ENCODE measurements at regions not wholly inside any gene's neighbourhood (a gene's known extent, or its start where the extent isn't known, plus 50 kb on each side); places are given as distances from the start of the nearest gene placed in this dataset.

DNA sequence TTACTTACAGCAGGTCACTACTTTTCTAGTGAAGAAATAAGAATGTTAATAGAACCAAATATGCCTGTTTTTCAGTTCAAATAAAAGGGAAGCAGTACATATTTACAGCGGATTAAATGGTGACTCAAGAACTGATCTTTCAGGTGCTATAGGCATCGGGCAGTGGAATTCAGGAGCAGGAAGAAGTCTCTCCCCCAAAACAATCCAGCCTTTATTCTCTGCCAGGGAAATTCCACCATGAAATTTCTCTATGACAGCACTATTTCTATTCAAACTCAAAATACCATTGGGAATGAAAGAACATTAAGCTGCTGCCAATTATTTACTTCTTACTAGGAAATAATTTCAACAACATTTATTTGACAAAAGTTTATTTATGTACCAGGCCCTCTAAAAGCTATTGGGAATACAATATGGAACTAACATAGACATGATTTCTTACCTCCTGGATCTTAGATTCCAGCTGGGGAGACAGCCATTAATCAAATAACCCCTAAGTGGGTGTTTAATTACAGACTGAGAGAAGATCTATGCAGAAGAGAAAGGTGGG is 60.3 kb upstream of the KRR1 start (continued):
- TF ChIP-seq, protein P1, sequence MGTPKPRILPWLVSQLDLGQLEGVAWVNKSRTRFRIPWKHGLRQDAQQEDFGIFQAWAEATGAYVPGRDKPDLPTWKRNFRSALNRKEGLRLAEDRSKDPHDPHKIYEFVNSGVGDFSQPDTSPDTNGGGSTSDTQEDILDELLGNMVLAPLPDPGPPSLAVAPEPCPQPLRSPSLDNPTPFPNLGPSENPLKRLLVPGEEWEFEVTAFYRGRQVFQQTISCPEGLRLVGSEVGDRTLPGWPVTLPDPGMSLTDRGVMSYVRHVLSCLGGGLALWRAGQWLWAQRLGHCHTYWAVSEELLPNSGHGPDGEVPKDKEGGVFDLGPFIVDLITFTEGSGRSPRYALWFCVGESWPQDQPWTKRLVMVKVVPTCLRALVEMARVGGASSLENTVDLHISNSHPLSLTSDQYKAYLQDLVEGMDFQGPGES (IDR thresholded peaks at IDR 0.05; ENCODE audit: low read depth, low read length): no peak
- TF ChIP-seq, protein P2, sequence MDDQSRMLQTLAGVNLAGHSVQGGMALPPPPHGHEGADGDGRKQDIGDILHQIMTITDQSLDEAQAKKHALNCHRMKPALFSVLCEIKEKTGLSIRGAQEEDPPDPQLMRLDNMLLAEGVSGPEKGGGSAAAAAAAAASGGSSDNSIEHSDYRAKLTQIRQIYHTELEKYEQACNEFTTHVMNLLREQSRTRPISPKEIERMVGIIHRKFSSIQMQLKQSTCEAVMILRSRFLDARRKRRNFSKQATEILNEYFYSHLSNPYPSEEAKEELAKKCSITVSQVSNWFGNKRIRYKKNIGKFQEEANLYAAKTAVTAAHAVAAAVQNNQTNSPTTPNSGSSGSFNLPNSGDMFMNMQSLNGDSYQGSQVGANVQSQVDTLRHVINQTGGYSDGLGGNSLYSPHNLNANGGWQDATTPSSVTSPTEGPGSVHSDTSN (IDR thresholded peaks at IDR 0.05): no peak
- no peak for TF ChIP-seq RCOR1 (IDR thresholded peaks at IDR 0.05; ENCODE audit: low read length)
- TF ChIP-seq RFX5 (IDR thresholded peaks at IDR 0.05; ENCODE audit: low read length): no peak
- TF ChIP-seq GABPA (IDR thresholded peaks at IDR 0.05; ENCODE audit: low read depth): no peak
- no peak for TF ChIP-seq EZH2phosphoT487 (IDR thresholded peaks at IDR 0.05; ENCODE audit: borderline replicate concordance, low read depth)

DNA sequence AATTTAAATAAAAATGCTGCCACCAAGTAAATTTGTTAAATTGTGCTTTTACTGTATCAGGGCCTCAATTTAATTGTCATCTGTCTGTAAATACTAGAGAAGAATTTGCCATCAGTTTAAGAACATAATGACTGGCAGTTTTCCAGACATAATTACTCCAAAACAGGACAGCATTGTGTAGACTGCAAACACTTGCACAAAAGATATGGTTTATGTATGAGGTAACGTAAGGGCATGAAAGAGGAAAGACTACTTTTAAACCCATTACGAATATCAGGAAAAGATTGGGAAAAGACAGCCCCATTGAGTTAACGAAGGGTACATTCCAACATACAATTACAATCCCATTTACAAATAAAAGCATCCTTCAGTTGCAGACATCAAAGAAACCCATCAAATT is 59.8 kb upstream of the KRR1 start:
- ChIA-PET CTCF (interaction anchor here (0.9 kb wide), 1 partner anchor 11 kb away, joined by 3 read pairs; no protein-coding TSS in a partner anchor), POLR2A (no interaction called here)
- no peaks in the 10 kb centered on the region for H3F3A ChIP-seq (replicated peaks; ENCODE audit: insufficient read depth)
- no peaks in the 10 kb centered on the region for H3K36me3 ChIP-seq (replicated peaks in 1 of 2; ENCODE audit: control insufficient read depth in 1 of 2, insufficient read depth in 2 of 2, low read length in 1 of 2)
- no peaks in the 10 kb centered on the region for H3K27me3 ChIP-seq (ENCODE audit: insufficient read depth)
- H4K20me1 ChIP-seq (ENCODE audit: insufficient read depth): no peaks in the 10 kb centered on the region
- H3K9ac ChIP-seq: no peak overlapping the region
- H3K27ac ChIP-seq (ENCODE audit: low read depth in 2 of 2, low read length in 1 of 2): no peak overlapping the region
- no peaks in the 10 kb centered on the region for H3K4me1 ChIP-seq (ENCODE audit: control insufficient read depth in 1 of 2, insufficient read depth in 2 of 2, low read depth in 1 of 2, low read length in 1 of 2)
- no peak for DNase-seq
- no peaks in the 10 kb centered on the region for H3K9me3 ChIP-seq
- H3K4me3 ChIP-seq (ENCODE audit: low read depth in 2 of 2, low read length in 1 of 2): no peak overlapping the region
- no peaks in the 10 kb centered on the region for H3K9me2 ChIP-seq
- H3K79me2 ChIP-seq (ENCODE audit: insufficient read depth): no peaks in the 10 kb centered on the region
- H3K4me2 ChIP-seq: no peak overlapping the region
- 83% methylated on average over 3 of the region's 3 CpGs for WGBS (ENCODE audit: low lambda C conversion rate)
- H2AFZ ChIP-seq (ENCODE audit: low read depth): no peak overlapping the region
- TF ChIP-seq YY1 (IDR thresholded peaks at IDR 0.05; ENCODE audit: low read depth) (no peak), TEAD4 (IDR thresholded peaks at IDR 0.05; ENCODE audit: borderline replicate concordance, insufficient read depth) (no peak), GATA2 (CRISPR knock-in tag; IDR thresholded peaks at IDR 0.05) (no peak), MEF2A (IDR thresholded peaks at IDR 0.05; ENCODE audit: borderline replicate concordance, low read depth) (no peak), RFX5 (IDR thresholded peaks at IDR 0.05; ENCODE audit: low read length) (no peak), EP300 (IDR thresholded peaks at IDR 0.05; ENCODE audit: borderline replicate concordance in 1 of 2, low read depth in 1 of 2, low read length in 1 of 2) (no peak), GABPA (IDR thresholded peaks at IDR 0.05; ENCODE audit: low read depth) (no peak), FOXJ3 (CRISPR knock-in tag; IDR thresholded peaks at IDR 0.05) (no peak), ELF1 (IDR thresholded peaks at IDR 0.05) (no peak), RCOR1 (IDR thresholded peaks at IDR 0.05; ENCODE audit: low read length) (no peak), SMC3 (IDR thresholded peaks at IDR 0.05; ENCODE audit: low read depth, low read length) (no peak), POLR2AphosphoS5 (IDR thresholded peaks at IDR 0.05; ENCODE audit: low read depth, low read length) (no peak), REST (IDR thresholded peaks at IDR 0.05; ENCODE audit: low read depth, low read length) (no peak), FOXM1 (IDR thresholded peaks at IDR 0.05; ENCODE audit: low read depth) (no peak), MAX (IDR thresholded peaks at IDR 0.05; ENCODE audit: low read depth) (no peak), NRF1 (IDR thresholded peaks at IDR 0.05; ENCODE audit: low read depth, low read length) (no peak)
- TF ChIP-seq, protein P2 (IDR thresholded peaks at IDR 0.05): no peak
- TF ChIP-seq, protein P3, sequence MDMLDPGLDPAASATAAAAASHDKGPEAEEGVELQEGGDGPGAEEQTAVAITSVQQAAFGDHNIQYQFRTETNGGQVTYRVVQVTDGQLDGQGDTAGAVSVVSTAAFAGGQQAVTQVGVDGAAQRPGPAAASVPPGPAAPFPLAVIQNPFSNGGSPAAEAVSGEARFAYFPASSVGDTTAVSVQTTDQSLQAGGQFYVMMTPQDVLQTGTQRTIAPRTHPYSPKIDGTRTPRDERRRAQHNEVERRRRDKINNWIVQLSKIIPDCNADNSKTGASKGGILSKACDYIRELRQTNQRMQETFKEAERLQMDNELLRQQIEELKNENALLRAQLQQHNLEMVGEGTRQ (IDR thresholded peaks at IDR 0.05; ENCODE audit: borderline replicate concordance, low read depth, low read length): no peak
- TF ChIP-seq, protein P4, sequence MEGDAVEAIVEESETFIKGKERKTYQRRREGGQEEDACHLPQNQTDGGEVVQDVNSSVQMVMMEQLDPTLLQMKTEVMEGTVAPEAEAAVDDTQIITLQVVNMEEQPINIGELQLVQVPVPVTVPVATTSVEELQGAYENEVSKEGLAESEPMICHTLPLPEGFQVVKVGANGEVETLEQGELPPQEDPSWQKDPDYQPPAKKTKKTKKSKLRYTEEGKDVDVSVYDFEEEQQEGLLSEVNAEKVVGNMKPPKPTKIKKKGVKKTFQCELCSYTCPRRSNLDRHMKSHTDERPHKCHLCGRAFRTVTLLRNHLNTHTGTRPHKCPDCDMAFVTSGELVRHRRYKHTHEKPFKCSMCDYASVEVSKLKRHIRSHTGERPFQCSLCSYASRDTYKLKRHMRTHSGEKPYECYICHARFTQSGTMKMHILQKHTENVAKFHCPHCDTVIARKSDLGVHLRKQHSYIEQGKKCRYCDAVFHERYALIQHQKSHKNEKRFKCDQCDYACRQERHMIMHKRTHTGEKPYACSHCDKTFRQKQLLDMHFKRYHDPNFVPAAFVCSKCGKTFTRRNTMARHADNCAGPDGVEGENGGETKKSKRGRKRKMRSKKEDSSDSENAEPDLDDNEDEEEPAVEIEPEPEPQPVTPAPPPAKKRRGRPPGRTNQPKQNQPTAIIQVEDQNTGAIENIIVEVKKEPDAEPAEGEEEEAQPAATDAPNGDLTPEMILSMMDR (IDR thresholded peaks at IDR 0.05): no peak
